Fibroblast of lung (primary cell): ENCODE measurements at regions not wholly inside any gene's neighbourhood (a gene's known extent, or its start where the extent isn't known, plus 50 kb on each side); places are given as distances from the start of the nearest gene placed in this dataset.

Experiments
- DNase-seq, 2 donors: peaks; one replicate each; pipeline versions ENCODE4 v3.0.0 to v3.0.0-alpha.2; 2010; ENCODE audit warnings: low read depth in 2 of 2
- H2AFZ ChIP-seq: 2 replicates; pipeline ENCODE4 v1.5.1; 2012; ENCODE audit warnings: low read length, control low read depth, inconsistent platforms
- H3K27ac ChIP-seq: 2 replicates; pipeline ENCODE4 v1.5.1; 2011; ENCODE audit warnings: low read length, control low read depth; ENCODE audit not compliant: insufficient read depth
- H3K27me3 ChIP-seq: 2 replicates; pipeline ENCODE4 v1.5.1; 2011; ENCODE audit warnings: mild to moderate bottlenecking, low read length; ENCODE audit not compliant: control insufficient read depth, insufficient read depth
- H3K36me3 ChIP-seq: 2 replicates; pipeline ENCODE4 v1.5.1; 2011; ENCODE audit warnings: low read length; ENCODE audit not compliant: control insufficient read depth, insufficient read depth
- H3K4me1 ChIP-seq: 2 replicates; pipeline ENCODE4 v1.5.1; 2011; ENCODE audit warnings: low read length; ENCODE audit not compliant: control insufficient read depth, insufficient read depth; ENCODE audit errors: extremely low read depth
- H3K4me2 ChIP-seq: 2 replicates; pipeline ENCODE4 v1.5.1; 2011; ENCODE audit warnings: low read length, control low read depth; ENCODE audit not compliant: insufficient read depth; ENCODE audit errors: extremely low read depth
- H3K4me3 ChIP-seq, 4 experiments: fragments of 200-600 bp in 1 of 4; sonication (generic) in 1 of 4; replicated peaks in 1 of 4; 2 replicates each; pipeline ENCODE4 v1.5.1; 2011 to 2016; ENCODE audit warnings: low read length in 4 of 4, low read depth in 3 of 4, mild to moderate bottlenecking in 3 of 4, control low read depth in 2 of 4, inconsistent platforms in 1 of 4, mixed read lengths in 1 of 4; ENCODE audit not compliant: insufficient read depth in 1 of 4; ENCODE audit errors: control extremely low read depth in 1 of 4
- H3K79me2 ChIP-seq: 2 replicates; pipeline ENCODE4 v1.5.1; 2012; ENCODE audit warnings: mild to moderate bottlenecking, low read length, inconsistent platforms; ENCODE audit not compliant: control insufficient read depth, insufficient read depth
- H3K9ac ChIP-seq: 2 replicates; pipeline ENCODE4 v1.5.1; 2011; ENCODE audit warnings: mild to moderate bottlenecking, low read length, control low read depth; ENCODE audit not compliant: insufficient read depth
- H3K9me3 ChIP-seq: 2 replicates; pipeline ENCODE4 v1.5.1; 2012; ENCODE audit warnings: low read depth, low read length; ENCODE audit not compliant: control insufficient read depth, insufficient read depth
- H4K20me1 ChIP-seq: 2 replicates; pipeline ENCODE4 v1.5.1; 2011; ENCODE audit warnings: low read length; ENCODE audit not compliant: control insufficient read depth, insufficient read depth; ENCODE audit errors: extremely low read depth
- CTCF ChIP-seq, 2 donors: IDR thresholded peaks in 1 of 2; conservative IDR thresholded peaks in 1 of 2; 1 replicate in 1 of 2; 2 replicates in 1 of 2; pipeline ENCODE4 v1.5.1; 2011 to 2012; ENCODE audit warnings: low read length in 2 of 2, control low read depth in 1 of 2, inconsistent platforms in 1 of 2, low read depth in 1 of 2, mild to moderate bottlenecking in 1 of 2
- EZH2 ChIP-seq: IDR thresholded peaks from 2 replicates; pipeline ENCODE4 v1.5.1; 2012; ENCODE audit warnings: low read length, control low read depth, mild to moderate bottlenecking; ENCODE audit errors: missing control alignments

GRCh38 chr2:12114816-12115215, 368.4 kb downstream of the LPIN1 start:
- Histone ChIP-seq H2AFZ (no peak overlapping the region), H3K36me3 (no peaks in the 10 kb centered on the region), H4K20me1 (no peaks in the 10 kb centered on the region), H3K79me2 (no peaks in the 10 kb centered on the region), H3K27me3 (no peaks in the 10 kb centered on the region), H3K9ac (no peak overlapping the region), H3K4me1 (peaks cover 4% of the 10 kb centered on the region), H3K9me3 (no peaks in the 10 kb centered on the region), H3K4me3 (no peak overlapping the region), H3K4me2 (no peak overlapping the region), H3K27ac (no peak overlapping the region)
- TF ChIP-seq CTCF (conservative IDR thresholded peaks at IDR 0.05 in 1 of 2, IDR thresholded peaks at IDR 0.05 in 1 of 2; ENCODE audit: low read depth in 1 of 2, low read length in 2 of 2) (no peak), EZH2 (no peak)
- DNase-seq, result no peak

- Histone ChIP-seq H3K9ac (no peak overlapping the region), H4K20me1 (no peaks in the 10 kb centered on the region), H3K79me2 (no peaks in the 10 kb centered on the region), H2AFZ (no peak overlapping the region), H3K36me3 (no peaks in the 10 kb centered on the region), H3K27ac (no peak overlapping the region), H3K9me3 (no peaks in the 10 kb centered on the region), H3K27me3 (no peaks in the 10 kb centered on the region), H3K4me3 (no peak overlapping the region), H3K4me2 (no peak overlapping the region), H3K4me1 (peaks cover 8% of the 10 kb centered on the region)
- no peak for DNase-seq
- TF ChIP-seq CTCF (conservative IDR thresholded peaks at IDR 0.05 in 1 of 2, IDR thresholded peaks at IDR 0.05 in 1 of 2; ENCODE audit: low read depth in 1 of 2, low read length in 2 of 2), result no peak
- no peak for TF ChIP-seq EZH2
Measured at GRCh38 chr2:12116228-12116750, 369.9 kb downstream of the LPIN1 start.

GRCh38 chr2:12119841-12120240, 373.4 kb downstream of the LPIN1 start:
- DNase-seq, result peak; percentile 23 to 68

More at GRCh38 chr2:12119841-12120240, 373.4 kb downstream of the LPIN1 start:
- Histone ChIP-seq H3K27me3 (no peaks in the 10 kb centered on the region), H3K4me2 (no peak overlapping the region), H3K36me3 (no peaks in the 10 kb centered on the region), H3K4me3 (no peak overlapping the region), H3K79me2 (no peaks in the 10 kb centered on the region), H3K27ac (peak overlapping the region; percentile 37), H4K20me1 (no peaks in the 10 kb centered on the region), H3K9me3 (no peaks in the 10 kb centered on the region), H3K4me1 (peaks cover 8% of the 10 kb centered on the region), H2AFZ (no peak overlapping the region), H3K9ac (no peak overlapping the region)
- TF ChIP-seq EZH2 (no peak), CTCF (conservative IDR thresholded peaks at IDR 0.05 in 1 of 2, IDR thresholded peaks at IDR 0.05 in 1 of 2; ENCODE audit: low read depth in 1 of 2, low read length in 2 of 2) (no peak)
